ENCODE measurements at regions not wholly inside any gene's neighbourhood (a gene's known extent, or its start where the extent isn't known, plus 50 kb on each side); places are given as distances from the start of the nearest gene placed in this dataset.

DNA sequence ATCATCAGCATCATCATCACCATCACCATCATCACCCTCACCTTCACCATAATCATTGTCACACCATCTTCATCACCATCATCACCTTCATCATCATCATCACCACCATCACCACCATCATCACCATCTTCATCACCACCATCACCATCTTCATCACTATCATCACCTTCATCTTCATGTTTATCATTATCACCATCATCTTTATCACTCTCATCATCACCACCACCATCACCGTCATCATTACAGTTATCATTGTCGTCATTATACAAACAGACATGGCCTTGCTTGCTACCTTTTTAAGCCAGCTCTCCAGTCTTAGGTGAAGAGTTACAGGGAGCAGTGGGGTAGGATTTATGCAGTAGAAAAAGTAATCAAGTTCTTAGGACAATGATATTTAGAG is 114.9 kb downstream of the IRF8 start:
- no peaks in the 10 kb centered on the region for H3K9me3 ChIP-seq (ENCODE audit: insufficient read depth, low read depth, low read length)
- Mint-ChIP-seq H3K9me3 (ENCODE audit: unreplicated experiment) (peaks cover 8% of the 10 kb centered on the region), H3K36me3 (ENCODE audit: low read depth, unreplicated experiment) (no peaks in the 10 kb centered on the region), H3K4me1 (ENCODE audit: low read depth, unreplicated experiment) (no peaks in the 10 kb centered on the region), H3K27ac (ENCODE audit: unreplicated experiment) (no peak overlapping the region), H3K4me3 (ENCODE audit: unreplicated experiment) (no peak overlapping the region), H3K27me3 (ENCODE audit: low read depth, unreplicated experiment) (peaks cover 55% of the 10 kb centered on the region)
- H4K20me1 ChIP-seq (ENCODE audit: insufficient read depth, low read length): no peaks in the 10 kb centered on the region
- H2AFZ ChIP-seq (ENCODE audit: low read depth, low read length): no peak overlapping the region
- FAIRE-seq (no peak), DNase-seq (ENCODE audit: low read depth) (no peak)
- no peak overlapping the region for H3K27ac ChIP-seq (ENCODE audit: low read depth, low read length)
- no peaks in the 10 kb centered on the region for H3K4me1 ChIP-seq (ENCODE audit: insufficient read depth, low read length)
- no peaks in the 10 kb centered on the region for H3K79me2 ChIP-seq (ENCODE audit: insufficient read depth, low read length)
- TF ChIP-seq EZH2 (IDR thresholded peaks at IDR 0.05; ENCODE audit: insufficient read depth, low read length): no peak
- TF ChIP-seq CTCF (IDR thresholded peaks at IDR 0.05; ENCODE audit: insufficient read depth, low read depth, low read length): no peak
- H3K36me3 ChIP-seq (ENCODE audit: insufficient read depth, low read length): no peaks in the 10 kb centered on the region
- H3K4me3 ChIP-seq (ENCODE audit: insufficient read depth, low read depth, low read length): no peak overlapping the region
- peaks cover 2% of the 10 kb centered on the region for H3K27me3 ChIP-seq (ENCODE audit: insufficient read depth, low read length)
- no peak overlapping the region for H3K9ac ChIP-seq (ENCODE audit: low read length)
- no peak overlapping the region for H3K4me2 ChIP-seq (ENCODE audit: low read length)

GRCh38 chr16:86015606-86016005 is 116.6 kb downstream of the IRF8 start:
- FAIRE-seq (no peak), DNase-seq (ENCODE audit: low read depth) (no peak)
- no peak for TF ChIP-seq CTCF (IDR thresholded peaks at IDR 0.05; ENCODE audit: insufficient read depth, low read depth, low read length)
- no peak for TF ChIP-seq EZH2 (IDR thresholded peaks at IDR 0.05; ENCODE audit: insufficient read depth, low read length)
- Histone ChIP-seq H2AFZ (ENCODE audit: low read depth, low read length) (no peak overlapping the region), H4K20me1 (ENCODE audit: insufficient read depth, low read length) (no peaks in the 10 kb centered on the region), H3K4me1 (ENCODE audit: insufficient read depth, low read length) (no peaks in the 10 kb centered on the region), H3K27me3 (ENCODE audit: insufficient read depth, low read length) (peaks cover 2% of the 10 kb centered on the region), H3K36me3 (ENCODE audit: insufficient read depth, low read length) (no peaks in the 10 kb centered on the region), H3K9me3 (ENCODE audit: insufficient read depth, low read depth, low read length) (peaks cover 10% of the 10 kb centered on the region), H3K4me3 (ENCODE audit: insufficient read depth, low read depth, low read length) (no peak overlapping the region), H3K27ac (ENCODE audit: low read depth, low read length) (no peak overlapping the region), H3K9ac (ENCODE audit: low read length) (no peak overlapping the region), H3K79me2 (ENCODE audit: insufficient read depth, low read length) (no peaks in the 10 kb centered on the region), H3K4me2 (ENCODE audit: low read length) (no peak overlapping the region)
- Mint-ChIP-seq H3K4me3 (ENCODE audit: unreplicated experiment) (no peak overlapping the region), H3K9me3 (ENCODE audit: unreplicated experiment) (peaks cover 21% of the 10 kb centered on the region), H3K27ac (ENCODE audit: unreplicated experiment) (no peak overlapping the region), H3K4me1 (ENCODE audit: low read depth, unreplicated experiment) (no peaks in the 10 kb centered on the region), H3K27me3 (ENCODE audit: low read depth, unreplicated experiment) (peaks cover 66% of the 10 kb centered on the region), H3K36me3 (ENCODE audit: low read depth, unreplicated experiment) (no peaks in the 10 kb centered on the region)

GRCh38 chr16:86016201-86016965 is 117.4 kb downstream of the IRF8 start:
- Histone ChIP-seq H3K4me3 (ENCODE audit: insufficient read depth, low read depth, low read length) (no peak overlapping the region), H3K27ac (ENCODE audit: low read depth, low read length) (no peak overlapping the region), H3K79me2 (ENCODE audit: insufficient read depth, low read length) (no peaks in the 10 kb centered on the region), H3K27me3 (ENCODE audit: insufficient read depth, low read length) (peaks cover 2% of the 10 kb centered on the region), H3K9me3 (ENCODE audit: insufficient read depth, low read depth, low read length) (peaks cover 10% of the 10 kb centered on the region), H3K4me1 (ENCODE audit: insufficient read depth, low read length) (no peaks in the 10 kb centered on the region), H2AFZ (ENCODE audit: low read depth, low read length) (no peak overlapping the region), H3K9ac (ENCODE audit: low read length) (no peak overlapping the region), H3K36me3 (ENCODE audit: insufficient read depth, low read length) (no peaks in the 10 kb centered on the region), H3K4me2 (ENCODE audit: low read length) (no peak overlapping the region), H4K20me1 (ENCODE audit: insufficient read depth, low read length) (no peaks in the 10 kb centered on the region)
- Mint-ChIP-seq H3K27me3 (ENCODE audit: low read depth, unreplicated experiment) (peaks cover 65% of the 10 kb centered on the region), H3K36me3 (ENCODE audit: low read depth, unreplicated experiment) (no peaks in the 10 kb centered on the region), H3K4me3 (ENCODE audit: unreplicated experiment) (no peak overlapping the region), H3K27ac (ENCODE audit: unreplicated experiment) (no peak overlapping the region), H3K4me1 (ENCODE audit: low read depth, unreplicated experiment) (no peaks in the 10 kb centered on the region), H3K9me3 (ENCODE audit: unreplicated experiment) (peaks cover 24% of the 10 kb centered on the region)
- FAIRE-seq (peak; percentile 47), DNase-seq (ENCODE audit: low read depth) (peak; percentile 29)
- TF ChIP-seq EZH2 (IDR thresholded peaks at IDR 0.05; ENCODE audit: insufficient read depth, low read length) (no peak), CTCF (IDR thresholded peaks at IDR 0.05; ENCODE audit: insufficient read depth, low read depth, low read length) (peak; percentile 68)

All from astrocyte (in vitro differentiated cells and primary cell).